ENCODE measurements at regions not wholly inside any gene's neighbourhood (a gene's known extent, or its start where the extent isn't known, plus 50 kb on each side); places are given as distances from the start of the nearest gene placed in this dataset.

GRCh38 chr20:7080472-7080871, 313.0 kb downstream of the BMP2 start:
- TF ChIP-seq EZH2 (IDR thresholded peaks at IDR 0.05; ENCODE audit: borderline replicate concordance, insufficient read depth, low read depth, low read length, poor library complexity, severe bottlenecking) (no peak), CTCF (IDR thresholded peaks at IDR 0.05) (no peak)

All from B cell (primary cell).